BLaER1 treated with 17β-estradiol and CSF1 and Interleukin-3, amounts not matched to agents 10 nM and 100 nM (cell line): ENCODE measurements at regions not wholly inside any gene's neighbourhood (a gene's known extent, or its start where the extent isn't known, plus 50 kb on each side); places are given as distances from the start of the nearest gene placed in this dataset.

Experiments
- H3K27ac ChIP-seq, 11 experiments: shearing (Covaris generic); formaldehyde crosslinking; 2 replicates each; pipeline ENCODE4 v1.8.1; 2022
- H3K27me3 ChIP-seq, 11 experiments: shearing (Covaris generic); formaldehyde crosslinking; 2 replicates each; pipeline ENCODE4 v1.8.1; 2022
- H3K36me3 ChIP-seq, 11 experiments: shearing (Covaris generic); formaldehyde crosslinking; 2 replicates each; pipeline ENCODE4 v1.8.1; 2022
- H3K4me1 ChIP-seq, 10 experiments: shearing (Covaris generic); formaldehyde crosslinking; 2 replicates each; pipeline ENCODE4 v1.8.1; 2022
- H3K4me2 ChIP-seq, 11 experiments: shearing (Covaris generic); formaldehyde crosslinking; 2 replicates each; pipeline ENCODE4 v1.8.1; 2022
- H3K4me3 ChIP-seq, 10 experiments: shearing (Covaris generic); formaldehyde crosslinking; 2 replicates each; pipeline ENCODE4 v1.8.1; 2022
- H3K9ac ChIP-seq, 11 experiments: shearing (Covaris generic); formaldehyde crosslinking; 2 replicates each; pipeline ENCODE4 v1.8.1; 2022
- H3K9me3 ChIP-seq, 11 experiments: shearing (Covaris generic); formaldehyde crosslinking; replicated peaks in 1 of 11; 2 replicates each; pipeline ENCODE4 v1.8.1; 2022
- H4K20me1 ChIP-seq, 11 experiments: shearing (Covaris generic); formaldehyde crosslinking; 2 replicates each; pipeline ENCODE4 v1.8.1; 2022
- Cebpa-rat ChIP-seq, 11 experiments: shearing (Covaris generic); IDR thresholded peaks; 2 replicates each; pipeline ENCODE4 v1.8.1; 2022

DNA sequence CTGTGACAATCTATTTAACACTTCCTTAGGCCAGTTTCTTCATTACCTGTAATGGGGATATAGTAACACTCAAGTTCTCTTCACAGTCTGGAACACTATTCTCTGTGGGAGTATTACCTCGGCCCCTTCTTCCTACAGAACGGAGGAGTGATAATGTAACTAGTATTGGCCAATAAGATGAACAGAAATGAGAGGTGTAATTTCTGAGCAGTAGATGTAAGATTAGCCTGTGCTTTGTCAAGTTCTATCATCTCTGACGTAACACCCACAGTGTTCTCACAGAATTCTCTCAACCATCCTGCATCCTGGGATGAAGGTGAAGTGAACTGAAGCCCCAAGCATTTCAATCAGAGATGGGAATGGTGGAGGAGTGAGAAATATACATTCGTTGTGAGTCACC lies 65.2 kb upstream of the TOP3B start:
- H3K4me3 ChIP-seq, result no peak overlapping the region
- peak overlapping the region in 1 of 11 experiments; percentile 91; a peak in 1 of 22 replicates for H3K4me2 ChIP-seq
- no peaks in the 10 kb centered on the region for H4K20me1 ChIP-seq
- H3K36me3 ChIP-seq, result no peaks in the 10 kb centered on the region
- peaks cover 0 to 3% (median 0%) of the 10 kb centered on the region in 11 experiments; a peak in 2 of 22 replicates for H3K9me3 ChIP-seq
- H3K4me1 ChIP-seq, result peaks cover 0 to 45% (median 26%) of the 10 kb centered on the region in 10 experiments; a peak in 16 of 20 replicates
- TF ChIP-seq Cebpa-rat (IDR thresholded peaks at IDR 0.05), result no peak
- no peak overlapping the region for H3K9ac ChIP-seq
- no peak overlapping the region for H3K27ac ChIP-seq
- no peaks in the 10 kb centered on the region for H3K27me3 ChIP-seq

DNA sequence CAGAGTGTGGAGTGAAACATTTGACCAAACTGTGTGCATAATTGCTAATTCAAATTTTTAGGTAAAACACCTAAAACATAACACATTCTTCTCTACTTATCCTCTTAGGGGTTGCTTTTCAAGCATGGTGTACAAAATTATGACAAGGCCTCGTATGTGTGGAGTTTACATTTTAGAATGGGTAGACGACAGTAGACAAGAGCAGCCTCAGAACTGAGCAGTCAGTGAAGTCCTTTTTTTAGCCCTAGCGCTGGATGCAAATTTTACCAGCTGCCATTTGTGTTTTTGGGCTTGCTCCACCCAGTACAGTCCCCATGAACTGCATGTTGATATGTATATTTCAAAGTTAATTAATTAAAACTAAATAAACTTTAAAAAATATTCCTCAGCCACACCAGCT lies 64.7 kb upstream of the TOP3B start:
- Histone ChIP-seq H3K36me3 (no peaks in the 10 kb centered on the region), H3K9ac (no peak overlapping the region), H3K4me3 (no peak overlapping the region), H4K20me1 (no peaks in the 10 kb centered on the region), H3K4me2 (peak overlapping the region in 2 of 11 experiments; percentile 69 to 91; a peak in 4 of 22 replicates), H3K27ac (no peak overlapping the region), H3K27me3 (no peaks in the 10 kb centered on the region), H3K4me1 (peaks cover 0 to 46% (median 26%) of the 10 kb centered on the region in 10 experiments; a peak in 16 of 20 replicates), H3K9me3 (peaks cover 0 to 3% (median 0%) of the 10 kb centered on the region in 11 experiments; a peak in 2 of 22 replicates)
- TF ChIP-seq Cebpa-rat (IDR thresholded peaks at IDR 0.05), result no peak

DNA sequence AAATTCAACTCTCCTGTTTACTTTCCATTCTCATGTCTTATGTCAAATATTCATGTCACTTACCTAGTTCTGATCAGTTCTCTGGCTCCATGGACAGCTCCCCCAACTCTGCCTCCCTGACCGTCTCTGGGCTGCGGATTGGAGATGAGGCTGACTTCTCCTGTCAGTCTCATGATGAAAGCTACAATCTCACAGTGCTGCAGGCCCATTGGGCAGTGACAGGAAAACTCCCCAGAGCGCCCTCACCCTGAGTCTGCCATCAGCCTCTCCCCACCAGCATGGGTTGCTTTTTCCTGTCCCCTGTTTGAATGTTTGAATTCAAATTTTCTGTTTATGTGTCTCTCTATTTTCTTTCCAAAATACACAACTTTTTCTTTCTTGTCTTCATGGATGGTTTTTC lies 63.8 kb upstream of the TOP3B start:
- Histone ChIP-seq H3K4me1 (peaks cover 0 to 53% (median 26%) of the 10 kb centered on the region in 10 experiments; a peak in 16 of 20 replicates), H3K9me3 (no peaks in the 10 kb centered on the region), H3K27ac (0 out of 22 replicates have a peak overlapping the region, but pooled peaks of 1 of the 11 experiments have one; percentile 1), H4K20me1 (no peaks in the 10 kb centered on the region), H3K4me2 (peak overlapping the region in 8 of 11 experiments; percentile 49 to 91 (median 64); a peak in 16 of 22 replicates), H3K27me3 (no peaks in the 10 kb centered on the region), H3K4me3 (no peak overlapping the region), H3K36me3 (no peaks in the 10 kb centered on the region), H3K9ac (no peak overlapping the region)
- no peak for TF ChIP-seq Cebpa-rat (IDR thresholded peaks at IDR 0.05)

DNA sequence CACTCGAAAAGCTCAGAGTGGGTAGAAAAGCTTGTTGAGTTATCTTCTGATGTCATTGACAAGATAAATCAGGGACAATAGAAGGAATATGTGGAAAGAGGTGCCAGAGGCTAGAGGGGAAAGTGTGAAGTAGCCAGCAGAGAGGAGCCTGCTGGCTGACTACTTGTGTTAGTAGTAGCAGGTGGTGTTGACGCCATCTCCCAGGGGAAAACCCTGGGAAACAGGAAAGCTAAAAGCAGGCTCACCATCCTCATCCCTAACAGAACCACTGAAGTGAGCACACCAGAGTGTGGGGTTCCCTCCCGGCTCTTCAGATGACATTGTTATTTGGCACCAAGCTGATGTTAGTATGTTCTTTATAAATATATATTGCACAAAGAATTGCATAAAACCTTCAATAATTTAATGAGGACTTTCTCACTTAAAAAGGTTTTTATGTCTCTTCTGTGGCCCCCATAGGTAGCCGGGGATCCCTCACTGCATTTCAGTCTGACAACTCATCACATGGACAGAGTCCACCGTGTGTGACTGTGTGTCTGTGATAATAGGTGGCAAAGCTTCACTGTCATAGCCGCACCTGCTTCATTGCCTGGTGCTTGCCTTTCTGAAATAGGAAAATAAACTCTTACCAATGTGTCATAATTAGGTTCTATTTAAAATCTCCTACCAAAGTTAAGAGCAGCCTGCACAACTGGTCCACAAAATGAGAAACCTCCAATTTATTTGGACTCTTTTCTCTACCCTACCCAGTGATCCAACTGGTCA lies 63.2 kb upstream of the TOP3B start:
- Histone ChIP-seq H3K4me1 (peaks cover 0 to 53% (median 26%) of the 10 kb centered on the region in 10 experiments; a peak in 16 of 20 replicates), H3K9ac (peak overlapping the region in 2 of 11 experiments; percentile 8 to 20; a peak in 2 of 22 replicates), H3K27ac (0 out of 22 replicates have a peak overlapping the region, but pooled peaks of 1 of the 11 experiments have one; percentile 1), H4K20me1 (no peaks in the 10 kb centered on the region), H3K4me3 (no peak overlapping the region), H3K36me3 (no peaks in the 10 kb centered on the region), H3K27me3 (no peaks in the 10 kb centered on the region), H3K4me2 (peak overlapping the region in 9 of 11 experiments; percentile 7 to 91 (median 64); a peak in 16 of 22 replicates), H3K9me3 (no peaks in the 10 kb centered on the region)
- TF ChIP-seq Cebpa-rat (IDR thresholded peaks at IDR 0.05), result no peak

DNA sequence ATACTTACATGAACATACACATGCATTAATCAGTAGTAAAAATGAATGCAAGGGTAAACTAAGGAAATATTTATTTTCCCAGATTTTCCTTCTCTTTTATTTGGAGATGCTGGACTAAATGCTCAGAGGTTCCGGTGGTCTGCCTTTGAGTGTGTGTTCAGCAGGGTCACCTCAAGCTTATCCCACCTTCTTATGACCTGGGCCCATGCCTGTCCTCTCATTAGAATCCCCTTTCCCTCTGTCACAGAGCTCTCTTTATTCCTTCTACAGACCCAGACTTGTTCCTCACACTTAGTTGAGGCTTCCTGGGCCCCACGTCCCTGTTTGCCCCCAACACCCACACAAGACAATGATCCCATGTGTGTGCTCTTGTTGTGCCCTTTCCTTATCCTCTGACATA lies 61.6 kb upstream of the TOP3B start:
- Histone ChIP-seq H3K4me3 (no peak overlapping the region), H3K9me3 (peaks cover 0 to 5% (median 0%) of the 10 kb centered on the region in 11 experiments; a peak in 2 of 22 replicates), H3K27ac (no peak overlapping the region), H3K9ac (no peak overlapping the region), H3K27me3 (no peaks in the 10 kb centered on the region), H3K36me3 (no peaks in the 10 kb centered on the region), H3K4me1 (peaks cover 0 to 60% (median 31%) of the 10 kb centered on the region in 10 experiments; a peak in 16 of 20 replicates), H4K20me1 (no peaks in the 10 kb centered on the region), H3K4me2 (peak overlapping the region in 4 of 11 experiments; percentile 36 to 91 (median 64); a peak in 5 of 22 replicates)
- no peak for TF ChIP-seq Cebpa-rat (IDR thresholded peaks at IDR 0.05)

DNA sequence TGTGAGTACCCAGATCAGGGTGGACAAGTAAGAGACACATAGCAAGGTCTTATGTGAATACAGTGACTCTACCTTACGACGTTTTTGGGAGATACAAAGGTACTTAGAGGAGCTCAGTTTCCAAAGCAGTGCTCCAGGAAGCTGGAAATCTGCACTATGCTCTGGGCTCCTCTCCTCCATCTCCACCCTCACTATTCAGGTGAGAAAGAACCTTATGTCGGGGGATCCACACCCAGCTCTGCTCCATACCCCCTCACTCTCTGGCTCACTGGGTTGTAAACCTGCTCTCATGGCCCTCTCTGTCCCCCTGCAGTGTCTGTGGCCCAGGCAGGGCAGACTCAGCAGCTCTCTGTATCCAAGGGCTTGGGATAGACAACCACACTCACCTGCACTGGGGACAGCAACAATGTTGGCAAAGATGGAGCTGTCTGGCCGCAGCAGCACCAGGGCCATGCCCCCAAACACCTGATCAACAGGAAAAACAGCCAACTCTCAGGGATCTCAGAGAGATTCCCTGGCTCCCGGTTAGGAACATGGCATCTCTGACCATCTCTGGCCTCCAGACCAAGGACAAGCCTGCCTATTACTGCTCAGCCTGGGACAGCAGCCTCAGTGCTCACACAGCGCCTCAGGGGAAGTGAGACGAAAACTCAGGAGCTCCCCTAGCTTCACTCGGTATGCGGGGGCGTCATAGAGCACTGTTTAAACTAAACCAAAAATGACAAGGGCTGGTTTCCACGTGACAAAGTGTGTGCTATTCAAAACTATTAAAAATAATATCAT lies 60.9 kb upstream of the TOP3B start:
- H3K4me3 ChIP-seq, result no peak overlapping the region

DNA sequence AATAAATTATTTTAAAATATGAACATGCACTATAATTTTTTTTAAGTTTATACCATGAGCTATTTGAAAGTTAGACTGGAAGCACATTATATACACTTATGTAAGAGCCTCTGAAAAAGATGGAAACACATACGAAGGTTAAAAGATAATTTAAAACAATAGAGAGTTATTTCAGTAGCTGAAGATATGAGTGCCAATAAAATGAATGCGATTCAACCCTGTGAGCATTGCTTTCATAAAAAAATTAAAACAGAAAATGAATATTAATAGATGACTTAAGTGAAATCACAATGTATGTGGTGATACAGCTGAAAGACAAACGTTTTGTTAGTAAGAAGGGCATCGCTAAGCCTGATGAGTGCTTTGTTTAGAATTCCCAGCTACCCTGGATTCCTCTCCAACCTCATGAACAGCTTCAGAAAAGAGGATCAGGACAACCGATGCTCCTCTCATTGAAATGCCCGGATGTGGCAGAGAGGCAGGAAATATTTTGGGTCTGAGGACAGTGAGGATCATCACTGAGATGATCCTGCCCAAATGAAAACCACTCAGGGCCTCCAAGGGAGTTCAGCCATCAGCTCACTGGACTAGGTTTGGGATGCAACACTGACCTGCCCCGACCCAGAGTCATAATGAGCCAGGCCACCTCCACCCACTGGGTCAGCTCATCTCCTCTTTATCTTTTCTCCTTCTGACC lies 60.2 kb upstream of the TOP3B start:
- no peaks in the 10 kb centered on the region for H4K20me1 ChIP-seq
- H3K36me3 ChIP-seq, result no peaks in the 10 kb centered on the region
- H3K4me2 ChIP-seq, result peak overlapping the region in 2 of 11 experiments; percentile 6 to 19; a peak in 1 of 22 replicates
- H3K9ac ChIP-seq, result no peak overlapping the region
- H3K27me3 ChIP-seq, result no peaks in the 10 kb centered on the region
- no peak overlapping the region for H3K27ac ChIP-seq
- no peak for TF ChIP-seq Cebpa-rat (IDR thresholded peaks at IDR 0.05)
- peaks cover 2 to 74% (median 45%) of the 10 kb centered on the region in 10 experiments; a peak in 19 of 20 replicates for H3K4me1 ChIP-seq
- peaks cover 0 to 5% (median 0%) of the 10 kb centered on the region in 11 experiments; a peak in 2 of 22 replicates for H3K9me3 ChIP-seq
- no peak overlapping the region for H3K4me3 ChIP-seq

More for the DNA sequence above, 60.9 kb upstream of the TOP3B start:
- H3K27ac ChIP-seq, result no peak overlapping the region
- H3K4me2 ChIP-seq, result peak overlapping the region in 3 of 11 experiments; percentile 9 to 19 (median 10); a peak in 1 of 22 replicates
- H3K9ac ChIP-seq, result no peak overlapping the region
- peaks cover 0 to 66% (median 38%) of the 10 kb centered on the region in 10 experiments; a peak in 16 of 20 replicates for H3K4me1 ChIP-seq
- H3K36me3 ChIP-seq, result no peaks in the 10 kb centered on the region
- H3K9me3 ChIP-seq, result peaks cover 0 to 5% (median 0%) of the 10 kb centered on the region in 11 experiments; a peak in 2 of 22 replicates
- TF ChIP-seq Cebpa-rat (IDR thresholded peaks at IDR 0.05), result no peak
- H3K27me3 ChIP-seq, result no peaks in the 10 kb centered on the region
- no peaks in the 10 kb centered on the region for H4K20me1 ChIP-seq

DNA sequence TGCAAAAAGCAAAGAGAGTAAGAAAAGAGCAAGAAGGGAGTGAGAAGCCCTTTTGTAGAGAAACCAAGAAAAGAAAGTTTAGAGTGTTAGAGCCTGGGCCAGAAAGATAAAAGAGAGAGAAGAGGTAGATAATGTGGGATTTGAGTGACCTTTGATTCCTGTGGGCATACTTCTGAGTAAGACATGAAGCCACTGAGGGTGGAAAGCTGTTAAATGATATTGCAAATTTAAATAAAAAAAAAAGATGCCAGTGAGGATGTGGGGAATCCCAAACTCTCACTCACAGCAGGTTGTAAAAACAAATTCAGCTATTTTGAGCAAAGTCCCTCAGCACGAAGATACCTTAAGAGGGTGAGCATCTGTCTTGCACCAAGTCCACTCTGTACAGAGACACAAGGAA lies 59.4 kb upstream of the TOP3B start:
- TF ChIP-seq Cebpa-rat (IDR thresholded peaks at IDR 0.05), result no peak
- Histone ChIP-seq H4K20me1 (no peaks in the 10 kb centered on the region), H3K27ac (no peak overlapping the region), H3K9ac (no peak overlapping the region), H3K27me3 (no peaks in the 10 kb centered on the region), H3K4me1 (peaks cover 9 to 79% (median 51%) of the 10 kb centered on the region in 10 experiments), H3K4me3 (no peak overlapping the region), H3K36me3 (no peaks in the 10 kb centered on the region), H3K9me3 (peaks cover 0 to 5% (median 0%) of the 10 kb centered on the region in 11 experiments; a peak in 2 of 22 replicates), H3K4me2 (peak overlapping the region in 2 of 11 experiments; percentile 12 to 18; a peak in 3 of 22 replicates)
